H54 (cell line): ENCODE measurements at regions not wholly inside any gene's neighbourhood (a gene's known extent, or its start where the extent isn't known, plus 50 kb on each side); places are given as distances from the start of the nearest gene placed in this dataset.
A peak's percentile ranks its signal among the peaks of the same experiment; 100 is the strongest.

Experiments
- DNase-seq: peaks from one replicate; pipeline ENCODE4 v3.0.0; 2011; ENCODE audit warnings: low spot score, mixed read lengths; ENCODE audit not compliant: insufficient read length
- FAIRE-seq: peaks from 3 replicates; lab custom pipeline; 2011; peaks lifted over from hg19 to GRCh38; lab: Jason Lieb, UNC
- POLR2A ChIP-seq: IDR thresholded peaks from 2 replicates; pipeline ENCODE4 v1.6.1; 2011; ENCODE audit warnings: low read depth, mild to moderate bottlenecking, low read length

GRCh38 chr6:40791004-40791403 lies 203.8 kb upstream of the LRFN2 start:
- peak; percentile 31 for DNase-seq
- no peak for FAIRE-seq
- no peak for TF ChIP-seq POLR2A

- TF ChIP-seq POLR2A: no peak
- no peak for FAIRE-seq
- no peak for DNase-seq
Measured at GRCh38 chr6:40788661-40789655, 201.8 kb upstream of the LRFN2 start.

- no peak for DNase-seq
- no peak for TF ChIP-seq POLR2A
- no peak for FAIRE-seq
Measured at GRCh38 chr6:40782355-40782754, 195.2 kb upstream of the LRFN2 start.

- FAIRE-seq (no peak), DNase-seq (no peak)
- no peak for TF ChIP-seq POLR2A
Measured at GRCh38 chr6:40780637-40781036, 193.5 kb upstream of the LRFN2 start.

GRCh38 chr6:40779409-40779808 lies 192.2 kb upstream of the LRFN2 start:
- FAIRE-seq (peak; percentile 81), DNase-seq (peak; percentile 86)
- no peak for TF ChIP-seq POLR2A

GRCh38 chr6:40778918-40779317 lies 191.8 kb upstream of the LRFN2 start:
- no peak for TF ChIP-seq POLR2A
- no peak for DNase-seq
- FAIRE-seq: no peak

GRCh38 chr6:40778196-40778595 lies 191.0 kb upstream of the LRFN2 start:
- DNase-seq (peak; percentile 55), FAIRE-seq (peak; percentile 87)
- no peak for TF ChIP-seq POLR2A

GRCh38 chr6:40774932-40775331 lies 187.8 kb upstream of the LRFN2 start:
- no peak for FAIRE-seq
- no peak for TF ChIP-seq POLR2A
- DNase-seq: no peak

GRCh38 chr6:40770794-40771193 lies 183.6 kb upstream of the LRFN2 start:
- no peak for TF ChIP-seq POLR2A
- DNase-seq (no peak), FAIRE-seq (no peak)

GRCh38 chr6:40764726-40765125 lies 177.6 kb upstream of the LRFN2 start:
- DNase-seq (no peak), FAIRE-seq (no peak)
- no peak for TF ChIP-seq POLR2A

- DNase-seq (no peak), FAIRE-seq (no peak)
- TF ChIP-seq POLR2A: no peak
Measured at GRCh38 chr6:40762981-40763380, 175.8 kb upstream of the LRFN2 start.

- FAIRE-seq (no peak), DNase-seq (no peak)
- TF ChIP-seq POLR2A: no peak
Measured at GRCh38 chr6:40760887-40761286, 173.7 kb upstream of the LRFN2 start.

- FAIRE-seq (no peak), DNase-seq (no peak)
- TF ChIP-seq POLR2A: no peak
Measured at GRCh38 chr6:40759838-40760237, 172.7 kb upstream of the LRFN2 start.

- DNase-seq: no peak
- no peak for FAIRE-seq
- no peak for TF ChIP-seq POLR2A
Measured at GRCh38 chr6:40759264-40759663, 172.1 kb upstream of the LRFN2 start.

GRCh38 chr6:40755749-40756452 lies 168.7 kb upstream of the LRFN2 start:
- no peak for TF ChIP-seq POLR2A
- FAIRE-seq (peak; percentile 90), DNase-seq (peak; percentile 61)
